ENCODE measurements at regions not wholly inside any gene's neighbourhood (a gene's known extent, or its start where the extent isn't known, plus 50 kb on each side); places are given as distances from the start of the nearest gene placed in this dataset.

DNA sequence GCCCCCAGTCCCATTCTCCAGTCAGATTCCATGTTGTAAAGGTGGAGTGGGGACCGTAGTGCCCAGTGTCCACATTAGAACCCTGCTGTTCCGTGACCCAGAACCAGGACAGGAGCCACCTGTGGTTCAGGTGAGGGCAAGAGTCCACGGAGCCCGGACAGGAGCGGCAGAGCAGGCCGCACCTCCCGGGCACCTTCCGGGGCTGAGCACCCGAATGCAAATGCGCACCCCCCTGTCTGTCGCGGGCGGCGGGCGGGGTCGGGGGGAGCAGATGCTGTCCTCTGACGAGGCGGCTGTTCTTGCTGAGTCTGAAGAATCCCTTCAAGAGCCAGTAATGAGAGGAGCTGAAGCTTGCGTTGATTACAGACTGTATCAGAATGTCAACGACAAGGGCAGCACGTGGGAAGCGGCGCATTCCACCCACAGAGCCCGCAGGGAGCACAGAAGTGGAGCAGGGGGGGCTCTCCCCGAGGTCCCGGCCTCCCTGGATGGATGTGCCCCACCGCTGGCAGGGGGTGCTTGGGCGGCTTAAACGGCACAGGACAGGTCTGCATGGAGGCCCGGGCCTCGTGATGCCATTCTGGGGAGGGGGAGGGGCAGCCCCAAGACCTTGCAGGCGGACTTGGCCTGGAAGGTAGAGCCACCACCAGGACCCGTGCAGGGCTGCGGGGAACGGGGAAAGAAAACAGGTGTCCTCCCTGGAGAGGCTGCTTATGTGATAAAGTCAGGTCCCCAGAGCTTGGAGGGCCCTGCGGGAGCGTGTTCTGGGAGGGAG, 407.5 kb upstream of the RNF32 start:
- H4K20me1 ChIP-seq (replicated peaks; ENCODE audit: insufficient read depth): no peaks in the 10 kb centered on the region
- Mint-ChIP-seq H3K4me3 (no peak overlapping the region), H3K9me3 (no peaks in the 10 kb centered on the region; the same call in 2 of the 3 replicates), H3K27ac (no peak overlapping the region), H3K4me1 (no peaks in the 10 kb centered on the region), H3K27me3 (ENCODE audit: insufficient read depth, low read depth, poor library complexity) (peaks cover 1% of the 10 kb centered on the region), H3K36me3 (ENCODE audit: low read depth) (no peaks in the 10 kb centered on the region)
- H3K4me1 ChIP-seq (ENCODE audit: insufficient read depth): no peaks in the 10 kb centered on the region
- H3K4me3 ChIP-seq: no peak overlapping the region
- H2AFZ ChIP-seq: no peak overlapping the region
- no peaks in the 10 kb centered on the region for H3K27me3 ChIP-seq (ENCODE audit: insufficient read depth)
- TF ChIP-seq ZNF462 (CRISPR knock-in tag; IDR thresholded peaks at IDR 0.05): no peak
- no peak for TF ChIP-seq CREB1 (CRISPR knock-in tag; IDR thresholded peaks at IDR 0.05; ENCODE audit: low read depth)
- no peak for TF ChIP-seq EZH2 (IDR thresholded peaks at IDR 0.05; ENCODE audit: low read depth, unreplicated experiment)
- TF ChIP-seq JUNB (IDR thresholded peaks at IDR 0.05; ENCODE audit: unreplicated experiment): no peak
- no peak for TF ChIP-seq ZNF331 (CRISPR knock-in tag; IDR thresholded peaks at IDR 0.05; ENCODE audit: low read depth)
- TF ChIP-seq ZNF114 (CRISPR knock-in tag; IDR thresholded peaks at IDR 0.05): no peak
- TF ChIP-seq POLR2AphosphoS5 (IDR thresholded peaks at IDR 0.05; ENCODE audit: low read depth): no peak
- TF ChIP-seq NANOG (IDR thresholded peaks at IDR 0.05; ENCODE audit: borderline replicate concordance): no peak
- no peak for TF ChIP-seq CTCF (conservative IDR thresholded peaks at IDR 0.05; ENCODE audit: low read depth in 2 of 2)
- no peak for TF ChIP-seq STAT1 (IDR thresholded peaks at IDR 0.05; ENCODE audit: unreplicated experiment)
- TF ChIP-seq EZH2phosphoT487 (IDR thresholded peaks at IDR 0.05; ENCODE audit: unreplicated experiment): no peak
- TF ChIP-seq, protein P1, sequence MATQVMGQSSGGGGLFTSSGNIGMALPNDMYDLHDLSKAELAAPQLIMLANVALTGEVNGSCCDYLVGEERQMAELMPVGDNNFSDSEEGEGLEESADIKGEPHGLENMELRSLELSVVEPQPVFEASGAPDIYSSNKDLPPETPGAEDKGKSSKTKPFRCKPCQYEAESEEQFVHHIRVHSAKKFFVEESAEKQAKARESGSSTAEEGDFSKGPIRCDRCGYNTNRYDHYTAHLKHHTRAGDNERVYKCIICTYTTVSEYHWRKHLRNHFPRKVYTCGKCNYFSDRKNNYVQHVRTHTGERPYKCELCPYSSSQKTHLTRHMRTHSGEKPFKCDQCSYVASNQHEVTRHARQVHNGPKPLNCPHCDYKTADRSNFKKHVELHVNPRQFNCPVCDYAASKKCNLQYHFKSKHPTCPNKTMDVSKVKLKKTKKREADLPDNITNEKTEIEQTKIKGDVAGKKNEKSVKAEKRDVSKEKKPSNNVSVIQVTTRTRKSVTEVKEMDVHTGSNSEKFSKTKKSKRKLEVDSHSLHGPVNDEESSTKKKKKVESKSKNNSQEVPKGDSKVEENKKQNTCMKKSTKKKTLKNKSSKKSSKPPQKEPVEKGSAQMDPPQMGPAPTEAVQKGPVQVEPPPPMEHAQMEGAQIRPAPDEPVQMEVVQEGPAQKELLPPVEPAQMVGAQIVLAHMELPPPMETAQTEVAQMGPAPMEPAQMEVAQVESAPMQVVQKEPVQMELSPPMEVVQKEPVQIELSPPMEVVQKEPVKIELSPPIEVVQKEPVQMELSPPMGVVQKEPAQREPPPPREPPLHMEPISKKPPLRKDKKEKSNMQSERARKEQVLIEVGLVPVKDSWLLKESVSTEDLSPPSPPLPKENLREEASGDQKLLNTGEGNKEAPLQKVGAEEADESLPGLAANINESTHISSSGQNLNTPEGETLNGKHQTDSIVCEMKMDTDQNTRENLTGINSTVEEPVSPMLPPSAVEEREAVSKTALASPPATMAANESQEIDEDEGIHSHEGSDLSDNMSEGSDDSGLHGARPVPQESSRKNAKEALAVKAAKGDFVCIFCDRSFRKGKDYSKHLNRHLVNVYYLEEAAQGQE (IDR thresholded peaks at IDR 0.05; ENCODE audit: unreplicated experiment): no peak
- TF ChIP-seq ETS1 (IDR thresholded peaks at IDR 0.05): no peak
- peak; percentile 53; the same call in 2 of the 3 replicates for ATAC-seq
- no peak for DNase-seq (ENCODE audit: low spot score)
- H3K79me2 ChIP-seq (replicated peaks; ENCODE audit: insufficient read depth): no peaks in the 10 kb centered on the region
- no peaks in the 10 kb centered on the region for H3K36me3 ChIP-seq (ENCODE audit: insufficient read depth)
- no peak overlapping the region for H3K4me2 ChIP-seq
- H3K9me2 ChIP-seq (ENCODE audit: insufficient read depth): no peaks in the 10 kb centered on the region
- no peak overlapping the region for H3K27ac ChIP-seq (ENCODE audit: low read depth)
- no peaks in the 10 kb centered on the region for H3F3A ChIP-seq (replicated peaks; ENCODE audit: low read depth)

Data from GM23338 (cell line).